ENCODE measurements at regions not wholly inside any gene's neighbourhood (a gene's known extent, or its start where the extent isn't known, plus 50 kb on each side); places are given as distances from the start of the nearest gene placed in this dataset.

GRCh38 chr14:58809520-58809919 is 171.8 kb downstream of the DACT1 start:
- Histone ChIP-seq H3K4me3 (no peak overlapping the region), H3K36me3 (ENCODE audit: low read depth) (no peaks in the 10 kb centered on the region), H3K9me3 (no peaks in the 10 kb centered on the region), H3K4me1 (ENCODE audit: low read depth) (no peaks in the 10 kb centered on the region)
- ATAC-seq: no peak
- TF ChIP-seq CTCF (IDR thresholded peaks at IDR 0.05): no peak
- intact Hi-C loops (cut with DNase I, micrococcal nuclease): no loop called here
- DNase-seq: no peak

- DNase-seq (no peak), ATAC-seq (no peak)
- H3K4me3 ChIP-seq: no peak overlapping the region
- intact Hi-C loops (cut with DNase I, micrococcal nuclease): no loop called here
- no peak for TF ChIP-seq CTCF (IDR thresholded peaks at IDR 0.05)
- no peaks in the 10 kb centered on the region for H3K4me1 ChIP-seq (ENCODE audit: low read depth)
- no peaks in the 10 kb centered on the region for H3K36me3 ChIP-seq (ENCODE audit: low read depth)
- H3K9me3 ChIP-seq: no peaks in the 10 kb centered on the region
Measured at GRCh38 chr14:58812050-58812910, 174.5 kb downstream of the DACT1 start.

- H3K9me3 ChIP-seq: no peaks in the 10 kb centered on the region
Measured at GRCh38 chr14:58813745-58814144, 176.0 kb downstream of the DACT1 start.

GRCh38 chr14:58814466-58814865 is 176.7 kb downstream of the DACT1 start:
- Histone ChIP-seq H3K36me3 (ENCODE audit: low read depth) (no peaks in the 10 kb centered on the region), H3K4me1 (ENCODE audit: low read depth) (no peaks in the 10 kb centered on the region), H3K4me3 (no peak overlapping the region), H3K9me3 (no peaks in the 10 kb centered on the region)
- no peak for ATAC-seq
- DNase-seq: no peak
- no peak for TF ChIP-seq CTCF (IDR thresholded peaks at IDR 0.05)
- intact Hi-C loops (cut with DNase I, micrococcal nuclease): no loop called here

More at GRCh38 chr14:58813745-58814144, 176.0 kb downstream of the DACT1 start:
- no peak for DNase-seq
- Histone ChIP-seq H3K4me3 (no peak overlapping the region), H3K4me1 (ENCODE audit: low read depth) (no peaks in the 10 kb centered on the region), H3K36me3 (ENCODE audit: low read depth) (no peaks in the 10 kb centered on the region)
- ATAC-seq: no peak
- TF ChIP-seq CTCF (IDR thresholded peaks at IDR 0.05): no peak
- intact Hi-C loops (cut with DNase I, micrococcal nuclease): no loop called here

- no peak for DNase-seq
- Histone ChIP-seq H3K36me3 (ENCODE audit: low read depth) (no peaks in the 10 kb centered on the region), H3K9me3 (no peaks in the 10 kb centered on the region), H3K4me3 (no peak overlapping the region), H3K4me1 (ENCODE audit: low read depth) (no peaks in the 10 kb centered on the region)
- ATAC-seq: no peak
- TF ChIP-seq CTCF (IDR thresholded peaks at IDR 0.05): no peak
- intact Hi-C loops (cut with DNase I, micrococcal nuclease): no loop called here
Measured at GRCh38 chr14:58815161-58815701, 177.5 kb downstream of the DACT1 start.

All from mucosa of descending colon (tissue), 3 donors.